GM12878 (cell line): ENCODE measurements at regions not wholly inside any gene's neighbourhood (a gene's known extent, or its start where the extent isn't known, plus 50 kb on each side); places are given as distances from the start of the nearest gene placed in this dataset.

ENCODE experiments used
- FOS ChIP-seq: IDR thresholded peaks from 3 replicates; pipeline ENCODE4 v1.6.1; 2011; ENCODE audit warnings: borderline replicate concordance; ENCODE audit not compliant: insufficient read length; ENCODE audit errors: extremely low read depth
- NFIC ChIP-seq: IDR thresholded peaks from 2 replicates; pipeline ENCODE4 v1.6.1; 2012; ENCODE audit warnings: low read depth, mild to moderate bottlenecking, inconsistent platforms, low read length, moderate library complexity
- POLR2A ChIP-seq: IDR thresholded peaks from 2 replicates; pipeline ENCODE4 v1.6.1; 2011; ENCODE audit warnings: low read depth, mild to moderate bottlenecking, low read length
- POLR2AphosphoS5 ChIP-seq: IDR thresholded peaks from 2 replicates; pipeline ENCODE4 v1.6.1; 2011; ENCODE audit warnings: mild to moderate bottlenecking, low read length, inconsistent platforms
- RCOR1 ChIP-seq: conservative IDR thresholded peaks from 2 replicates; pipeline ENCODE4 v1.6.1; 2012; ENCODE audit warnings: low read depth, low read length, improper control_type of control experiment
- TAF1 ChIP-seq: IDR thresholded peaks from 2 replicates; pipeline ENCODE4 v1.6.1; 2011; ENCODE audit warnings: mild to moderate bottlenecking, low read depth, low read length, borderline replicate concordance
- ZNF274 ChIP-seq: IDR thresholded peaks from one replicate; pipeline ENCODE4 v1.8.0; 2011; ENCODE audit not compliant: insufficient read length, insufficient read depth
- TF ChIP-seq, protein P1 (sequence below): IDR thresholded peaks from 2 replicates; pipeline ENCODE4 v1.6.1; 2011; ENCODE audit warnings: low read depth, mild to moderate bottlenecking, low read length, moderate library complexity, borderline replicate concordance; ENCODE audit errors: extremely low read depth
- TF ChIP-seq, protein P2 (sequence below), 3 experiments: IDR thresholded peaks in 2 of 3; conservative IDR thresholded peaks in 1 of 3; 2 replicates each; pipeline ENCODE4 v1.5.1; 2011; ENCODE audit warnings: low read depth in 3 of 3, low read length in 3 of 3, mild to moderate bottlenecking in 3 of 3, control low read depth in 2 of 3, moderate library complexity in 2 of 3, inconsistent platforms in 1 of 3, mixed read lengths in 1 of 3; ENCODE audit not compliant: control insufficient read depth in 2 of 3, insufficient read depth in 1 of 3; ENCODE audit errors: extremely low read depth in 1 of 3
- TF ChIP-seq, protein P3 (sequence below): IDR thresholded peaks from 2 replicates; pipeline ENCODE4 v1.6.1; 2012; ENCODE audit warnings: improper control_type of control experiment, low read depth, low read length; ENCODE audit not compliant: insufficient replicate concordance

DNA sequence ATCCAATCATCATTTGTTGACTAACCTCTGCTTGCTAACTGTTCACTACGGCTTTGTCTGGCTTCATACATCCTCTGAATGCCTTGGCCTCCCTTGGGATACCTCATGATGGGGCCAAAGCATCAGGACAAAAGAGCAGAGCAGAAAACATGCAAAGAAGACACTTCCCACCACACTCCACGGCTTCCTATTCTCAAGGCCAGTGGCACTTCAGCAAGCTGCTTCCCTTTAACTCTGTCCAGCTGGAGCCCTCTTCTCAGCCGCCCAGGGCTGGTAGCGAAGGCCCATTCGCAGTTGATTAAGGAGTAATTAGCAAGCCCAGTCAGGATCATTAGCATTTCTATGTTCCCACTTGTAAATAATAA is 224.3 kb upstream of the FGGY start:
- no peak for TF ChIP-seq NFIC
- no peak for TF ChIP-seq POLR2A
- no peak for TF ChIP-seq ZNF274
- TF ChIP-seq, protein P1, sequence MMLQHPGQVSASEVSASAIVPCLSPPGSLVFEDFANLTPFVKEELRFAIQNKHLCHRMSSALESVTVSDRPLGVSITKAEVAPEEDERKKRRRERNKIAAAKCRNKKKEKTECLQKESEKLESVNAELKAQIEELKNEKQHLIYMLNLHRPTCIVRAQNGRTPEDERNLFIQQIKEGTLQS: no peak
- no peak for TF ChIP-seq RCOR1
- TF ChIP-seq, protein P2, sequence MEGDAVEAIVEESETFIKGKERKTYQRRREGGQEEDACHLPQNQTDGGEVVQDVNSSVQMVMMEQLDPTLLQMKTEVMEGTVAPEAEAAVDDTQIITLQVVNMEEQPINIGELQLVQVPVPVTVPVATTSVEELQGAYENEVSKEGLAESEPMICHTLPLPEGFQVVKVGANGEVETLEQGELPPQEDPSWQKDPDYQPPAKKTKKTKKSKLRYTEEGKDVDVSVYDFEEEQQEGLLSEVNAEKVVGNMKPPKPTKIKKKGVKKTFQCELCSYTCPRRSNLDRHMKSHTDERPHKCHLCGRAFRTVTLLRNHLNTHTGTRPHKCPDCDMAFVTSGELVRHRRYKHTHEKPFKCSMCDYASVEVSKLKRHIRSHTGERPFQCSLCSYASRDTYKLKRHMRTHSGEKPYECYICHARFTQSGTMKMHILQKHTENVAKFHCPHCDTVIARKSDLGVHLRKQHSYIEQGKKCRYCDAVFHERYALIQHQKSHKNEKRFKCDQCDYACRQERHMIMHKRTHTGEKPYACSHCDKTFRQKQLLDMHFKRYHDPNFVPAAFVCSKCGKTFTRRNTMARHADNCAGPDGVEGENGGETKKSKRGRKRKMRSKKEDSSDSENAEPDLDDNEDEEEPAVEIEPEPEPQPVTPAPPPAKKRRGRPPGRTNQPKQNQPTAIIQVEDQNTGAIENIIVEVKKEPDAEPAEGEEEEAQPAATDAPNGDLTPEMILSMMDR (IDR thresholded peaks at IDR 0.05 in 2 of 3, conservative IDR thresholded peaks at IDR 0.05 in 1 of 3; ENCODE audit: control insufficient read depth in 2 of 3, extremely low read depth in 1 of 3, insufficient read depth in 1 of 3, low read depth in 3 of 3, low read length in 3 of 3): no peak
- TF ChIP-seq, protein P3, sequence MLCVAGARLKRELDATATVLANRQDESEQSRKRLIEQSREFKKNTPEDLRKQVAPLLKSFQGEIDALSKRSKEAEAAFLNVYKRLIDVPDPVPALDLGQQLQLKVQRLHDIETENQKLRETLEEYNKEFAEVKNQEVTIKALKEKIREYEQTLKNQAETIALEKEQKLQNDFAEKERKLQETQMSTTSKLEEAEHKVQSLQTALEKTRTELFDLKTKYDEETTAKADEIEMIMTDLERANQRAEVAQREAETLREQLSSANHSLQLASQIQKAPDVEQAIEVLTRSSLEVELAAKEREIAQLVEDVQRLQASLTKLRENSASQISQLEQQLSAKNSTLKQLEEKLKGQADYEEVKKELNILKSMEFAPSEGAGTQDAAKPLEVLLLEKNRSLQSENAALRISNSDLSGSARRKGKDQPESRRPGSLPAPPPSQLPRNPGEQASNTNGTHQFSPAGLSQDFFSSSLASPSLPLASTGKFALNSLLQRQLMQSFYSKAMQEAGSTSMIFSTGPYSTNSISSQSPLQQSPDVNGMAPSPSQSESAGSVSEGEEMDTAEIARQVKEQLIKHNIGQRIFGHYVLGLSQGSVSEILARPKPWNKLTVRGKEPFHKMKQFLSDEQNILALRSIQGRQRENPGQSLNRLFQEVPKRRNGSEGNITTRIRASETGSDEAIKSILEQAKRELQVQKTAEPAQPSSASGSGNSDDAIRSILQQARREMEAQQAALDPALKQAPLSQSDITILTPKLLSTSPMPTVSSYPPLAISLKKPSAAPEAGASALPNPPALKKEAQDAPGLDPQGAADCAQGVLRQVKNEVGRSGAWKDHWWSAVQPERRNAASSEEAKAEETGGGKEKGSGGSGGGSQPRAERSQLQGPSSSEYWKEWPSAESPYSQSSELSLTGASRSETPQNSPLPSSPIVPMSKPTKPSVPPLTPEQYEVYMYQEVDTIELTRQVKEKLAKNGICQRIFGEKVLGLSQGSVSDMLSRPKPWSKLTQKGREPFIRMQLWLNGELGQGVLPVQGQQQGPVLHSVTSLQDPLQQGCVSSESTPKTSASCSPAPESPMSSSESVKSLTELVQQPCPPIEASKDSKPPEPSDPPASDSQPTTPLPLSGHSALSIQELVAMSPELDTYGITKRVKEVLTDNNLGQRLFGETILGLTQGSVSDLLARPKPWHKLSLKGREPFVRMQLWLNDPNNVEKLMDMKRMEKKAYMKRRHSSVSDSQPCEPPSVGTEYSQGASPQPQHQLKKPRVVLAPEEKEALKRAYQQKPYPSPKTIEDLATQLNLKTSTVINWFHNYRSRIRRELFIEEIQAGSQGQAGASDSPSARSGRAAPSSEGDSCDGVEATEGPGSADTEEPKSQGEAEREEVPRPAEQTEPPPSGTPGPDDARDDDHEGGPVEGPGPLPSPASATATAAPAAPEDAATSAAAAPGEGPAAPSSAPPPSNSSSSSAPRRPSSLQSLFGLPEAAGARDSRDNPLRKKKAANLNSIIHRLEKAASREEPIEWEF: no peak
- no peak for TF ChIP-seq TAF1
- no peak for TF ChIP-seq FOS
- no peak for TF ChIP-seq POLR2AphosphoS5
